PC-9 (cell line): ENCODE measurements at regions not wholly inside any gene's neighbourhood (a gene's known extent, or its start where the extent isn't known, plus 50 kb on each side); places are given as distances from the start of the nearest gene placed in this dataset.

Experiments
- CTCF ChIP-seq: fragments of 200-600 bp; sonication (generic); conservative IDR thresholded peaks from 2 replicates; pipeline ENCODE4 v1.6.1; 2017; ENCODE audit warnings: mixed run types, antibody characterized with exemption, mild to moderate bottlenecking, moderate library complexity
- EZH2 ChIP-seq: fragments of 200-600 bp; sonication (generic); IDR thresholded peaks from 2 replicates; pipeline ENCODE4 v1.8.0; 2017; ENCODE audit warnings: antibody characterized with exemption, low read depth

- TF ChIP-seq CTCF (no peak), EZH2 (no peak)
Measured at GRCh38 chr12:124475295-124476010, 92.0 kb downstream of the NCOR2 start.
